SK-N-SH treated with all-trans-retinoic acid at 6 μM for 48 hours (cell line): ENCODE measurements at regions not wholly inside any gene's neighbourhood (a gene's known extent, or its start where the extent isn't known, plus 50 kb on each side); places are given as distances from the start of the nearest gene placed in this dataset.

Experiments
- ATAC-seq: fragments of 200-7000 bp; cut with Tn5 transposase; 3 replicates; pipeline ENCODE4 v1.9.1; 2020; ENCODE audit warnings: mild to moderate bottlenecking, moderate library complexity
- ARNTL ChIP-seq: fragments of 450-650 bp; formaldehyde crosslinking; IDR thresholded peaks from 2 replicates; pipeline ENCODE4 v1.5.0; 2020; ENCODE audit warnings: low read depth, mild to moderate bottlenecking, moderate library complexity, borderline replicate concordance
- BACH2 ChIP-seq: fragments of 250-450 bp; sonication (Bioruptor Pico); IDR thresholded peaks from 2 replicates; pipeline ENCODE4 v1.9.0; 2021; ENCODE audit warnings: mild to moderate bottlenecking, borderline replicate concordance
- CSRNP3 ChIP-seq: fragments of 250-450 bp; sonication (Bioruptor Pico); IDR thresholded peaks from 2 replicates; pipeline ENCODE4 v1.5.1; 2021; ENCODE audit warnings: mild to moderate bottlenecking, moderate library complexity
- ESRRG ChIP-seq: fragments of 250-450 bp; sonication (Bioruptor Pico); IDR thresholded peaks from 2 replicates; pipeline ENCODE4 v1.6.1; 2021; ENCODE audit warnings: mild to moderate bottlenecking
- GLIS3 ChIP-seq: fragments of 250-450 bp; sonication (Bioruptor Pico); IDR thresholded peaks from 2 replicates; pipeline ENCODE4 v1.5.0; 2020; ENCODE audit warnings: mild to moderate bottlenecking, moderate library complexity
- ISL1 ChIP-seq: fragments of 250-450 bp; sonication (Bioruptor Pico); IDR thresholded peaks from 2 replicates; pipeline ENCODE4 v2.1.2; 2022; ENCODE audit warnings: mild to moderate bottlenecking, moderate library complexity
- OSR1 ChIP-seq: fragments of 250-450 bp; sonication (Bioruptor Pico); IDR thresholded peaks from 2 replicates; pipeline ENCODE4 v1.8.0; 2022; ENCODE audit warnings: moderate library complexity, mild to moderate bottlenecking, inconsistent platforms
- PATZ1 ChIP-seq: fragments of 250-450 bp; sonication (Bioruptor Pico); IDR thresholded peaks from 2 replicates; pipeline ENCODE4 v1.8.0; 2020; ENCODE audit warnings: mild to moderate bottlenecking, moderate library complexity, borderline replicate concordance
- PPARA ChIP-seq: fragments of 250-450 bp; sonication (Bioruptor Pico); IDR thresholded peaks from 2 replicates; pipeline ENCODE4 v1.5.0; 2020; ENCODE audit warnings: mild to moderate bottlenecking, borderline replicate concordance
- SNAI2 ChIP-seq: fragments of 250-450 bp; sonication (Bioruptor Pico); IDR thresholded peaks from 2 replicates; pipeline ENCODE4 v1.5.0; 2020; ENCODE audit warnings: mild to moderate bottlenecking, moderate library complexity
- TCF4 ChIP-seq: fragments of 250-450 bp; sonication (Bioruptor Pico); IDR thresholded peaks from 2 replicates; pipeline ENCODE4 v1.8.0; 2021; ENCODE audit warnings: mild to moderate bottlenecking, moderate library complexity, borderline replicate concordance
- TOX ChIP-seq: fragments of 250-450 bp; sonication (Bioruptor Pico); IDR thresholded peaks from 2 replicates; pipeline ENCODE4 v1.8.0; 2021; ENCODE audit warnings: mild to moderate bottlenecking, moderate library complexity, borderline replicate concordance
- TSHZ2 ChIP-seq: fragments of 250-450 bp; sonication (Bioruptor Pico); IDR thresholded peaks from 2 replicates; pipeline ENCODE4 v1.5.0; 2020; ENCODE audit warnings: mild to moderate bottlenecking, moderate library complexity
- ZC3H10 ChIP-seq: fragments of 250-450 bp; sonication (Bioruptor Pico); IDR thresholded peaks from 2 replicates; pipeline ENCODE4 v1.5.1; 2021; ENCODE audit warnings: mild to moderate bottlenecking, moderate library complexity
- ZFP3 ChIP-seq: fragments of 250-450 bp; sonication (Bioruptor Pico); IDR thresholded peaks from 2 replicates; pipeline ENCODE4 v1.5.0; 2020; ENCODE audit warnings: mild to moderate bottlenecking, moderate library complexity
- ZFP30 ChIP-seq: fragments of 450-650 bp; formaldehyde crosslinking; IDR thresholded peaks from 2 replicates; pipeline ENCODE4 v1.5.0; 2022; ENCODE audit warnings: mild to moderate bottlenecking, moderate library complexity
- ZNF565 ChIP-seq: fragments of 450-650 bp; formaldehyde crosslinking; conservative IDR thresholded peaks from 2 replicates; pipeline ENCODE4 v1.5.0; 2020; ENCODE audit warnings: low read depth, mild to moderate bottlenecking, moderate library complexity
- ZNF70 ChIP-seq: fragments of 450-650 bp; formaldehyde crosslinking; IDR thresholded peaks from 2 replicates; pipeline ENCODE4 v1.5.0; 2020; ENCODE audit warnings: mild to moderate bottlenecking, moderate library complexity
- ZNF8 ChIP-seq: fragments of 450-650 bp; formaldehyde crosslinking; IDR thresholded peaks from 2 replicates; pipeline ENCODE4 v1.5.0; 2020; ENCODE audit warnings: mild to moderate bottlenecking, moderate library complexity
- TF ChIP-seq, protein P1 (sequence below): fragments of 250-450 bp; sonication (Bioruptor Pico); IDR thresholded peaks from 2 replicates; pipeline ENCODE4 v1.8.0; 2021; ENCODE audit warnings: low read depth, mild to moderate bottlenecking, moderate library complexity, borderline replicate concordance
- TF ChIP-seq, protein P2 (sequence below): fragments of 250-450 bp; sonication (Bioruptor Pico); IDR thresholded peaks from 2 replicates; pipeline ENCODE4 v1.5.1; 2020; ENCODE audit warnings: low read depth, mild to moderate bottlenecking, moderate library complexity

GRCh38 chr4:123159479-123159878, 237.1 kb upstream of the NUDT6 start (continued):
- TF ChIP-seq, protein P1, sequence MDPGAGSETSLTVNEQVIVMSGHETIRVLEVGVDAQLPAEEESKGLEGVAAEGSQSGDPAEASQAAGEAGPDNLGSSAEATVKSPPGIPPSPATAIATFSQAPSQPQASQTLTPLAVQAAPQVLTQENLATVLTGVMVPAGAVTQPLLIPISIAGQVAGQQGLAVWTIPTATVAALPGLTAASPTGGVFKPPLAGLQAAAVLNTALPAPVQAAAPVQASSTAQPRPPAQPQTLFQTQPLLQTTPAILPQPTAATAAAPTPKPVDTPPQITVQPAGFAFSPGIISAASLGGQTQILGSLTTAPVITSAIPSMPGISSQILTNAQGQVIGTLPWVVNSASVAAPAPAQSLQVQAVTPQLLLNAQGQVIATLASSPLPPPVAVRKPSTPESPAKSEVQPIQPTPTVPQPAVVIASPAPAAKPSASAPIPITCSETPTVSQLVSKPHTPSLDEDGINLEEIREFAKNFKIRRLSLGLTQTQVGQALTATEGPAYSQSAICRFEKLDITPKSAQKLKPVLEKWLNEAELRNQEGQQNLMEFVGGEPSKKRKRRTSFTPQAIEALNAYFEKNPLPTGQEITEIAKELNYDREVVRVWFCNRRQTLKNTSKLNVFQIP: no peak
- TF ChIP-seq GLIS3 (CRISPR knock-in tag): no peak
- TF ChIP-seq OSR1 (CRISPR knock-in tag): no peak
- no peak for TF ChIP-seq ZNF8 (CRISPR knock-in tag)
- TF ChIP-seq ZNF70 (CRISPR knock-in tag): no peak
- TF ChIP-seq CSRNP3: no peak
- no peak for TF ChIP-seq ISL1
- no peak for TF ChIP-seq ESRRG
- TF ChIP-seq PATZ1: no peak

- no peak for TF ChIP-seq ZNF70 (CRISPR knock-in tag)
- TF ChIP-seq ZFP3 (CRISPR knock-in tag): no peak
- TF ChIP-seq ZNF8 (CRISPR knock-in tag): no peak
- TF ChIP-seq GLIS3 (CRISPR knock-in tag): no peak
- TF ChIP-seq BACH2 (CRISPR knock-in tag): no peak
- TF ChIP-seq, protein P1: no peak
- TF ChIP-seq TOX: no peak
- no peak for TF ChIP-seq SNAI2 (CRISPR knock-in tag)
- no peak for TF ChIP-seq ZC3H10 (CRISPR knock-in tag)
- TF ChIP-seq CSRNP3: no peak
- no peak for TF ChIP-seq ISL1
- TF ChIP-seq ARNTL (CRISPR knock-in tag): no peak
- no peak for TF ChIP-seq ZNF565 (CRISPR knock-in tag)
- TF ChIP-seq TSHZ2 (CRISPR knock-in tag): no peak
- TF ChIP-seq, protein P2, sequence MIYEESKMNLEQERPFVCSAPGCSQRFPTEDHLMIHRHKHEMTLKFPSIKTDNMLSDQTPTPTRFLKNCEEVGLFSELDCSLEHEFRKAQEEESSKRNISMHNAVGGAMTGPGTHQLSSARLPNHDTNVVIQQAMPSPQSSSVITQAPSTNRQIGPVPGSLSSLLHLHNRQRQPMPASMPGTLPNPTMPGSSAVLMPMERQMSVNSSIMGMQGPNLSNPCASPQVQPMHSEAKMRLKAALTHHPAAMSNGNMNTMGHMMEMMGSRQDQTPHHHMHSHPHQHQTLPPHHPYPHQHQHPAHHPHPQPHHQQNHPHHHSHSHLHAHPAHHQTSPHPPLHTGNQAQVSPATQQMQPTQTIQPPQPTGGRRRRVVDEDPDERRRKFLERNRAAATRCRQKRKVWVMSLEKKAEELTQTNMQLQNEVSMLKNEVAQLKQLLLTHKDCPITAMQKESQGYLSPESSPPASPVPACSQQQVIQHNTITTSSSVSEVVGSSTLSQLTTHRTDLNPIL: no peak
- TF ChIP-seq ZFP30 (CRISPR knock-in tag): no peak
- TF ChIP-seq TCF4 (CRISPR knock-in tag): no peak
- TF ChIP-seq PPARA (CRISPR knock-in tag): no peak
- ATAC-seq: no peak
Observed at GRCh38 chr4:123162859-123163258, 233.7 kb upstream of the SPRY1 start.
